Neural cell (in vitro differentiated cells): ENCODE measurements at regions not wholly inside any gene's neighbourhood (a gene's known extent, or its start where the extent isn't known, plus 50 kb on each side); places are given as distances from the start of the nearest gene placed in this dataset.
"Not testable (repeated sequence)": the region's sequence is repeated elsewhere in the genome, so short reads cannot be mapped to it uniquely, and the experiment has no call there.

Experiments
- H2AFZ ChIP-seq: fragments of 200-600, 300-800 bp; sonication (generic), shearing (Covaris generic); 2 replicates; pipeline ENCODE4 v1.6.0; 2014; ENCODE audit warnings: low read depth, mild to moderate bottlenecking, antibody characterized with exemption, low read length, moderate library complexity
- H3F3A ChIP-seq: fragments of 200-600 bp; shearing (Covaris generic); 2 replicates; pipeline ENCODE4 v1.6.1; 2016; ENCODE audit warnings: mild to moderate bottlenecking, moderate library complexity, mixed read lengths, antibody characterized with exemption, low read length; ENCODE audit not compliant: insufficient read depth, poor library complexity, severe bottlenecking
- H3K27ac ChIP-seq: fragments of 200-600, 300-800 bp; sonication (generic), shearing (Covaris generic); 2 replicates; pipeline ENCODE4 v1.5.1; 2014; ENCODE audit warnings: mild to moderate bottlenecking, low read length, moderate library complexity
- H3K27me3 ChIP-seq: fragments of 300-800, 200-600 bp; sonication (generic), shearing (Covaris generic); 2 replicates; pipeline ENCODE4 v1.6.0; 2014; ENCODE audit warnings: mild to moderate bottlenecking, low read depth, low read length, moderate library complexity; ENCODE audit not compliant: insufficient read depth
- H3K36me3 ChIP-seq: fragments of 300-800, 200-600 bp; sonication (generic), shearing (Covaris generic); 2 replicates; pipeline ENCODE4 v1.5.1; 2014; ENCODE audit warnings: mild to moderate bottlenecking, antibody characterized with exemption, low read length, moderate library complexity; ENCODE audit not compliant: insufficient read depth
- H3K4me2 ChIP-seq: fragments of 300-800, 200-600 bp; sonication (generic), shearing (Covaris generic); 2 replicates; pipeline ENCODE4 v1.6.0; 2014; ENCODE audit warnings: mild to moderate bottlenecking, low read length
- H3K4me3 ChIP-seq: fragments of 300-800, 200-600 bp; sonication (generic), shearing (Covaris generic); 2 replicates; pipeline ENCODE4 v1.5.1; 2014; ENCODE audit warnings: mild to moderate bottlenecking, low read length, moderate library complexity
- H3K79me2 ChIP-seq: fragments of 200-600 bp; shearing (Covaris generic); replicated peaks from 2 replicates; pipeline ENCODE4 v1.6.0; 2014; ENCODE audit warnings: mild to moderate bottlenecking, low read length, moderate library complexity; ENCODE audit not compliant: insufficient read depth
- H3K9ac ChIP-seq: fragments of 300-800, 200-600 bp; sonication (generic), shearing (Covaris generic); 2 replicates; pipeline ENCODE4 v1.6.1; 2016; ENCODE audit warnings: mild to moderate bottlenecking, low read length, mixed read lengths
- H3K9me2 ChIP-seq: fragments of 200-600 bp; shearing (Covaris generic); 2 replicates; pipeline ENCODE4 v1.6.1; 2016; ENCODE audit warnings: mild to moderate bottlenecking, low read length, mixed read lengths; ENCODE audit not compliant: insufficient read depth
- H3K9me3 ChIP-seq: fragments of 200-600, 300-800 bp; sonication (generic), shearing (Covaris generic); 2 replicates; pipeline ENCODE4 v1.6.1; 2016; ENCODE audit warnings: mild to moderate bottlenecking, mixed run types, low read length, moderate library complexity, mixed read lengths
- H4K20me1 ChIP-seq: fragments of 200-600 bp; shearing (Covaris generic); 2 replicates; pipeline ENCODE4 v1.6.1; 2016; ENCODE audit warnings: mild to moderate bottlenecking, mixed run types; ENCODE audit not compliant: insufficient read depth
- EP300 ChIP-seq: fragments of 450-650 bp; conservative IDR thresholded peaks from 2 replicates; pipeline ENCODE4 v1.6.1; 2014; ENCODE audit warnings: antibody characterized with exemption, mild to moderate bottlenecking, moderate library complexity; ENCODE audit not compliant: poor library complexity, severe bottlenecking
- EZH2 ChIP-seq: fragments of 200-600, 300-800 bp; shearing (Covaris generic), sonication (generic); IDR thresholded peaks from 2 replicates; pipeline ENCODE4 v1.6.1; 2014; ENCODE audit warnings: antibody characterized with exemption, low read length, borderline replicate concordance, mild to moderate bottlenecking; ENCODE audit not compliant: insufficient read depth, poor library complexity, severe bottlenecking
- POLR2AphosphoS5 ChIP-seq: IDR thresholded peaks from 2 replicates; pipeline ENCODE4 v1.6.1; 2012
- RAD21 ChIP-seq: fragments of 450-650 bp; conservative IDR thresholded peaks from 2 replicates; pipeline ENCODE4 v1.6.1; 2014; ENCODE audit warnings: antibody characterized with exemption, mild to moderate bottlenecking, moderate library complexity
- SMC3 ChIP-seq: fragments of 450-650 bp; conservative IDR thresholded peaks from 2 replicates; pipeline ENCODE4 v1.6.1; 2014; ENCODE audit warnings: antibody characterized with exemption, mild to moderate bottlenecking, moderate library complexity; ENCODE audit not compliant: poor library complexity
- TAF1 ChIP-seq: IDR thresholded peaks from 2 replicates; pipeline ENCODE4 v1.6.1; 2012; ENCODE audit warnings: low read depth
- TF ChIP-seq, protein P1 (sequence below): IDR thresholded peaks from 2 replicates; pipeline ENCODE4 v1.6.1; 2012; ENCODE audit warnings: borderline replicate concordance
- TF ChIP-seq, protein P2 (sequence below): fragments of 450-650 bp; IDR thresholded peaks from 2 replicates; pipeline ENCODE4 v1.5.1; 2014; ENCODE audit warnings: antibody characterized with exemption, mild to moderate bottlenecking, moderate library complexity; ENCODE audit not compliant: poor library complexity, severe bottlenecking

DNA sequence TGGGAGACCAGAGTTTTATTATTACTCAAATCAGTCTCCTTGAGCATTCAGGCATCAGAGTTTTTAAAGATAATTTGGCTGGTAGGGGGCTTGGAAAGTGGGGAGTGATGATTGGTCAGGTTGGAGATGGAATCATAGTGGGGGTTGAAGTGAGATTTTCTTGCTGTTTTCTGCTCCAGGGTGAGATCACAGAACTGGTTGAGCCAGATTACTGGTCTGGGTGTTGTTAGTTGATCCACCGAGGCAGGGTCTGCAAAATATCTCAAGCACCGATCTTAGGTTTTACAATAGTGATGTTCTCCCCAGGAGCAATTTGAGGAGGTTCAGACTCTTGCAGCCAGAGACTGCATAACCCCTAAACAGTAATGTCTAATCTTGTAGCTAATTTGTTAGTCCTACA lies 141.0 kb downstream of the OTOL1 start:
- H3K9me2 ChIP-seq: no peaks in the 10 kb centered on the region
- no peak overlapping the region for H3K4me3 ChIP-seq
- no peaks in the 10 kb centered on the region for H3K27me3 ChIP-seq
- H3F3A ChIP-seq: no peaks in the 10 kb centered on the region
- H3K36me3 ChIP-seq: no peaks in the 10 kb centered on the region
- H3K9me3 ChIP-seq: no peaks in the 10 kb centered on the region
- H3K9ac ChIP-seq: no peak overlapping the region
- no peak overlapping the region for H3K4me2 ChIP-seq
- no peaks in the 10 kb centered on the region for H4K20me1 ChIP-seq
- H2AFZ ChIP-seq: no peak overlapping the region
- no peaks in the 10 kb centered on the region for H3K79me2 ChIP-seq
- no peak overlapping the region for H3K27ac ChIP-seq
- TF ChIP-seq RAD21 (no peak), POLR2AphosphoS5 (no peak), EP300 (no peak)

GRCh38 chr3:161639095-161639494 lies 142.5 kb downstream of the OTOL1 start:
- not testable (repeated sequence) for H3K27me3 ChIP-seq, H4K20me1 ChIP-seq, H3K9me3 ChIP-seq, H3K9me2 ChIP-seq, H3K79me2 ChIP-seq, H3K36me3 ChIP-seq, H3K4me2 ChIP-seq, H3F3A ChIP-seq, H3K4me3 ChIP-seq, H2AFZ ChIP-seq, H3K27ac ChIP-seq, H3K9ac ChIP-seq

DNA sequence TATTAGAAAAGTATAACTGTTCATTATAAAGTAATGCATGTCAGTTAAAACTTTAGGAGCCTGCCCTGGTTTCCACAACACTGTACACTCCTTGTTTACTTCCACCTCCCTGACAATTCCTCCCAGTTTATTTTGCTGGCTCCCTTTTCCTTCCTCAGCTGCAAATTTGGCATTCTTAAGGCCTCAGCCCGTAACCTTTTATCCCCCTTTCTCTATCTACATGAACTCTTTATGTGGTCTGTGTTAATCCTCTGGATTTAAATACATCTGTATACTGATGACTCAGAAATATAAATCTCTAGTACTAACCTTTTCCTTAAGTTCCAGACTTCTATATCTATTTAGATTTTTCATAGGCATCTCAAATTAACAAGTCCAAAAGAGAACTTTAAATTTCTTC lies 143.6 kb downstream of the OTOL1 start:
- Histone ChIP-seq H3K9me2 (no peaks in the 10 kb centered on the region), H4K20me1 (no peaks in the 10 kb centered on the region), H3K9ac (no peak overlapping the region), H3K4me2 (no peak overlapping the region), H3K9me3 (no peaks in the 10 kb centered on the region), H3K27me3 (no peaks in the 10 kb centered on the region), H3F3A (no peaks in the 10 kb centered on the region), H3K4me3 (no peak overlapping the region), H3K36me3 (no peaks in the 10 kb centered on the region), H3K27ac (no peak overlapping the region), H2AFZ (no peak overlapping the region), H3K79me2 (no peaks in the 10 kb centered on the region)
- TF ChIP-seq EZH2 (no peak), SMC3 (no peak), RAD21 (no peak), POLR2AphosphoS5 (no peak), TAF1 (no peak), EP300 (no peak)
- TF ChIP-seq, protein P1, sequence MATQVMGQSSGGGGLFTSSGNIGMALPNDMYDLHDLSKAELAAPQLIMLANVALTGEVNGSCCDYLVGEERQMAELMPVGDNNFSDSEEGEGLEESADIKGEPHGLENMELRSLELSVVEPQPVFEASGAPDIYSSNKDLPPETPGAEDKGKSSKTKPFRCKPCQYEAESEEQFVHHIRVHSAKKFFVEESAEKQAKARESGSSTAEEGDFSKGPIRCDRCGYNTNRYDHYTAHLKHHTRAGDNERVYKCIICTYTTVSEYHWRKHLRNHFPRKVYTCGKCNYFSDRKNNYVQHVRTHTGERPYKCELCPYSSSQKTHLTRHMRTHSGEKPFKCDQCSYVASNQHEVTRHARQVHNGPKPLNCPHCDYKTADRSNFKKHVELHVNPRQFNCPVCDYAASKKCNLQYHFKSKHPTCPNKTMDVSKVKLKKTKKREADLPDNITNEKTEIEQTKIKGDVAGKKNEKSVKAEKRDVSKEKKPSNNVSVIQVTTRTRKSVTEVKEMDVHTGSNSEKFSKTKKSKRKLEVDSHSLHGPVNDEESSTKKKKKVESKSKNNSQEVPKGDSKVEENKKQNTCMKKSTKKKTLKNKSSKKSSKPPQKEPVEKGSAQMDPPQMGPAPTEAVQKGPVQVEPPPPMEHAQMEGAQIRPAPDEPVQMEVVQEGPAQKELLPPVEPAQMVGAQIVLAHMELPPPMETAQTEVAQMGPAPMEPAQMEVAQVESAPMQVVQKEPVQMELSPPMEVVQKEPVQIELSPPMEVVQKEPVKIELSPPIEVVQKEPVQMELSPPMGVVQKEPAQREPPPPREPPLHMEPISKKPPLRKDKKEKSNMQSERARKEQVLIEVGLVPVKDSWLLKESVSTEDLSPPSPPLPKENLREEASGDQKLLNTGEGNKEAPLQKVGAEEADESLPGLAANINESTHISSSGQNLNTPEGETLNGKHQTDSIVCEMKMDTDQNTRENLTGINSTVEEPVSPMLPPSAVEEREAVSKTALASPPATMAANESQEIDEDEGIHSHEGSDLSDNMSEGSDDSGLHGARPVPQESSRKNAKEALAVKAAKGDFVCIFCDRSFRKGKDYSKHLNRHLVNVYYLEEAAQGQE: no peak
- TF ChIP-seq, protein P2, sequence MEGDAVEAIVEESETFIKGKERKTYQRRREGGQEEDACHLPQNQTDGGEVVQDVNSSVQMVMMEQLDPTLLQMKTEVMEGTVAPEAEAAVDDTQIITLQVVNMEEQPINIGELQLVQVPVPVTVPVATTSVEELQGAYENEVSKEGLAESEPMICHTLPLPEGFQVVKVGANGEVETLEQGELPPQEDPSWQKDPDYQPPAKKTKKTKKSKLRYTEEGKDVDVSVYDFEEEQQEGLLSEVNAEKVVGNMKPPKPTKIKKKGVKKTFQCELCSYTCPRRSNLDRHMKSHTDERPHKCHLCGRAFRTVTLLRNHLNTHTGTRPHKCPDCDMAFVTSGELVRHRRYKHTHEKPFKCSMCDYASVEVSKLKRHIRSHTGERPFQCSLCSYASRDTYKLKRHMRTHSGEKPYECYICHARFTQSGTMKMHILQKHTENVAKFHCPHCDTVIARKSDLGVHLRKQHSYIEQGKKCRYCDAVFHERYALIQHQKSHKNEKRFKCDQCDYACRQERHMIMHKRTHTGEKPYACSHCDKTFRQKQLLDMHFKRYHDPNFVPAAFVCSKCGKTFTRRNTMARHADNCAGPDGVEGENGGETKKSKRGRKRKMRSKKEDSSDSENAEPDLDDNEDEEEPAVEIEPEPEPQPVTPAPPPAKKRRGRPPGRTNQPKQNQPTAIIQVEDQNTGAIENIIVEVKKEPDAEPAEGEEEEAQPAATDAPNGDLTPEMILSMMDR: no peak
